DMS153 (cell line): ENCODE measurements at regions not wholly inside any gene's neighbourhood (a gene's known extent, or its start where the extent isn't known, plus 50 kb on each side); places are given as distances from the start of the nearest gene placed in this dataset.
A peak's percentile ranks its signal among the peaks of the same experiment; 100 is the strongest.
"Not testable (repeated sequence)": the region's sequence is repeated elsewhere in the genome, so short reads cannot be mapped to it uniquely, and the experiment has no call there.

Experiments
- DNase-seq: peaks from one replicate; lab custom pipeline; 2025; lab: John Stamatoyannopoulos, UW

DNA sequence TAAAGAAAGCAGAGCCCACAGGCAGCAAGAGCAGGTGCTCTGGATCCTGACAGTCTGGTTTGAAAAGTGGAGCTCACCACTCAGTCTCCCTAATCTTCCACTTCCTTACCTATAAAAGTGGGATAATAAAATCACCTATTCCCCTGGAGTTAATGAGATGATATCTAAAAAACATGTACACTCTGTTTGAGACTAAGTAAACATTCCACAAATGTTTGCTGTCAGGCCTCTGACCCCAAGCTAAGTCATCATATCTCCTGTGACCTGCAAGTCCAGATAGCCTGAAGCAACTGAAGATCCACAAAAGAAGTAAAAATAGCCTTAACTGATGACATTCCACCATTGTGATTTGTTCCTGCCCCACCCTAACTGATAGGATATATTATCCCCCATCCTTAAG, 1324.5 kb downstream of the XPNPEP1 start:
- no peak for DNase-seq

DNA sequence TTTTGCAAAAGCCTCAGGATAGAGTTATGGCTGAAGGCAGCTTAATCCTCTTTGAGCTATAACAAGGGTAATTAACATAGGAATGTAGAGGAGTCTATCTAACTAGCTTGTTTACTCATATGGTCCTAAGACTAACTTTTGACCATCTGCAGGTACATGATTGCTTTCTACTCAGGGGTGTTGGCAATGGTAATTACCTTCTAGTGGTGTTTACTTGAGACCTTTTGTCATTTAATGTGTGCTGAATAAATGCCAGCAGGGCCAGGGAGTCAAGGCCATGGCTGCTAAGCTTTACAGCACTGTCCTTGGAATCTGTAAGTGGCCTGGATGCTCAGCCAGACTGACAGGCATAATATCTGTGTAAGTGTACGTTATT, 1325.0 kb downstream of the XPNPEP1 start:
- DNase-seq, result no peak

DNA sequence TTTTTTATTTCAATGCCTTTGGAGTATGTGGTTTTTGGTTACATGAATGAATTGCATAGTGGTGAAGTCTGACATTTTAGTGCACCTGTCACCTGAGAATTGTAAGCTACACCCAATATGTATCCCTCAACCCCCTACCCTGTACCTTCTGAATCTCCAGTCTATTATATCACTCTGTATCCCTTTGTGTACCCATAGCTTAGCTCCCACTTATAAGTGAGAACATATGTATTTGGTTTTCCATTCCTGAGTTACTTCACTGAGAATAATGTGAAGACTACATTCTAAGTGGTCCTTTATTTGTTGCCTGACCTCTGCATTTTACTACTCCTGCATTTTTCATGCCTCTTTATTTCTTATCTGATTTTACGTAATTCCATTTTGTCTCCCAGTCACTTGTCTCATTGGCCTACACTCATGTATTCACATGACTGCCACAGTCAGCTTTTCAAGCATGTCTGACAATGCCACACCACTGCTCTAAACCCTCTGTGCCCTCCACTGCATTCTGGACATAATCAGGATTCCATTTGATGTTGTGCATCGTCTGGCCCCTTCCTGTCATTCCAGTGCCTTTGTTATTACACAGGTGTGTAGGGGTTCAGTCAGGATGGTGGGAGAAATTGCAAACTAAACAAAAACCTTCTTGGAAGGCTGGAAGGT, 1325.5 kb downstream of the XPNPEP1 start:
- no peak for DNase-seq

DNA sequence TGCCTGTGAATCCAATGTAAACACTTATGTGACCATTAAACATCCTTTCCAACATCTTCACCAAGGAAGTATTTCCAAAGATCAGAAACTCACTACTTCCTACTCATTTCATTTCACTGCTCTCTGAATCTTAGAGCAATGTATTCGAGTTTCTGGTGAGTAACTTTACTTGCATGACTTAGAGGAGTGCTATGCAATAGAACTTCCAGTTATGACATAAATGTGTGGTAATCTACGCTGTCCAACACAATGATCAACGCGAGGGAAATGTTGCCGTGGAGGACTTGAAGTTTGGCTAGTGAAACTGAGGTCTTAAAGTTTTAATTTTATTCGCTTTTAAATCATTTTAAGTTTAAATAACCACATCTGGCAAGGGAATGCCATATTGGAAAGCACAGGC, 1326.3 kb downstream of the XPNPEP1 start:
- no peak for DNase-seq

DNA sequence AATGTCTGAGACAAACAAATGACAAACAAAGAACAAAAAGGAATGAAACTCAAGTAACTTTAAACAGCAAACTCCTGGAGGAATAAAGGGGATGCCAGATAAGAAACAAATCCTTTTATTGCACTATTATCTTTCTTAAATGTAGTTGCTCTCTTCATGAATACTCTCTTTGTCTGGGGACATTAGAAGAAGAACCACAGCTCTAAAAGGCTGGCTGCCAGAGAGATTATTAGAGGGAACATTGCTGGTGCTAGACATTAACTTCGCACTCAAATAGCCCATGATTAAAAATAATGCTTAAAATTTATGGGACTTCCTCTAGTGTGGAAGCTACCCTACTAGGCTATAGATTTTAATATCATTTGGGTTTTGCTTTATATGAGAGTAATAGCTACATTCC, 1330.4 kb downstream of the XPNPEP1 start:
- no peak for DNase-seq

DNA sequence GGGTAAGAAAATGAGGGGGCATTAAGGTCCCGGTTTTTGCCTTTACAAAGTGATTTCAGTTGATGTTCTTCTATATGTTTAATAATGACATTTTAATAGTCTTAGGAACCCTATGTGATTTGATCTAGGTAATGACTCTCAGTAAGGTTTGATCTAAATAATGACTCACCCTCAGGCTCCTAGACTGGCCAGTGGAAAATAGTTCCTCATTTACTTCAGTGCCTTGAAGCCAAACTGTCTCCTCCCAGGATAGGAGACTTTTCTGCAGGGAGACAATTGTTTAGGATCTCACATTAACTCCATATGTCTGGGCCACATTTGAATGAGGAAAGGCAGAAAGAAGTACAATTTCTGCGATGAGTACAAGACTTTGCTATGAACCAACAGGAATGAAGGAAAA, 1331.9 kb downstream of the XPNPEP1 start:
- DNase-seq, result no peak

DNA sequence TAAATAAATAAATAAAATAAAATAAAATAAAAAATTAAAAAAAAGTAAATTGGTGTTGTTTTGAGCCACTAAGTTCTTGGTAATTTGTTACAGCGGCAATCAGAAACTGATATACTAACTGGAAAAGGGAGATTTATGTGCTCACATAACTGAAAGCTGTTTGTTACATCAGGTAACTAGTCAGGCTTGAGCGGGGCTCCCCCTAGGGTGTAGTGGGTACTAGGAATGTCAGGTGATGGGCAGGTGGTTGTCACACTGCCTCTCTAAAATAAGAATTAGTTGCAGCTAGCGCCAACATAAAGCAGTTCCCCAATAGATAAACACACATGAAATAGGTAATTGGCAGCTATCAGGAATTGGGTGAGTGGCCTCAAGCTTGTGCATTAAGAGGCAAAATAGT, 1336.9 kb downstream of the XPNPEP1 start:
- DNase-seq, result no peak

DNA sequence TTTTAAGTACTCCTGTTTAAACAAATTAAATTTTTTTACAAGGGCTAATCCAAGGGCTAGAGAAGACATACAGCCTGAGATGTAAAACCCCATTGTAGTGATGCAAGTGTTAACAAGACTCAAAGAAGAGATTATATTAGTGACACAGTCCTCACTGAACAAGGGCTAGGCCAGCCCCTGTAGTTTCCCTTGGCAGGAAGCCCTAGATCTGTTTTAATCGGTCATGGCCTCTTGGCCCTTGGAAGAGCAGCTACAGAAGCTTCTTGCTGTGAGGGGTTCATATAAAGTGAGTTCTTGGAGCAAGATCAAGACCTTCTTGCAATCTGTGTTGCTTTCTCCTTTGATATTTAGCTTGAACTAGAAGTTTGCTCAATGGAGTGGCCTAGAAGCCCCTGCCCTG, 1339.4 kb downstream of the XPNPEP1 start:
- DNase-seq, result no peak

DNA sequence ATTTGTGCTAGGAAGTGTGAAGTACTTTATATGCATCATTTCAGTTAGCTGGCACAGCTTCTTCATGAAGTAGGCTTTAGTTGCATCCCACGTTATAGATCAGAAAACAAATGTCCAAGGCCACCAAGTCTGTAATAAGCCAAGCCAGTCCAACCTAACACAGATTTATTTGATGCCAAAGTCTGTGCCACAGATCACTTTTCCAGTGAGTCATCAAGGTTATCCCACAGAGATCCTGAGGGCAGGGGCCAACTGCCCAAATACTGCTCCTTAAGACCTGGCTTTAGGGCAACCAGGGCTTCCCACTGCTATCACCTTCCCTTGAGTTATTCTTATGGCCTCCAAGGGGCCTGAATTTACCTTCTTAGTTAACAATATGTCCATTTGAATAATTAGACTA, 1340.4 kb downstream of the XPNPEP1 start:
- DNase-seq, result no peak

DNA sequence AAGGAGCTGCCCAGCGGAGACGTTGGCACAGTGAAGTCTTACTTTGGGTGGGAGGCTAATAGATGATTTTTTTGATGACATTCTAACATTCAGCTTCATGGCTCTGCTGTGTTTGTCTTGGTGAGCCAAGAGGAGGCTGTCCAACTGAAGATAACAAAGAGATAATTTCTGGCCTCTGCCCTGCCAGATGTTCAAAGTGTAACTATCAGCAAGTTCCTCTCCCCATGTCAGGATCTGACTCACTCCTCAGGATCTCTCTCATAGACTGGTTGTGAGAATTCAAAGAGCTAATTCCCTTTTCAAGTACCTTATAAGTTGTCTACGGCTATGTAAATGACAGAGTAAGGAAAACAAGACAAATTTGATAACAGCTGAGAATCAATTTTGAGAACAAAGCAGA, 1340.9 kb downstream of the XPNPEP1 start:
- DNase-seq, result no peak

DNA sequence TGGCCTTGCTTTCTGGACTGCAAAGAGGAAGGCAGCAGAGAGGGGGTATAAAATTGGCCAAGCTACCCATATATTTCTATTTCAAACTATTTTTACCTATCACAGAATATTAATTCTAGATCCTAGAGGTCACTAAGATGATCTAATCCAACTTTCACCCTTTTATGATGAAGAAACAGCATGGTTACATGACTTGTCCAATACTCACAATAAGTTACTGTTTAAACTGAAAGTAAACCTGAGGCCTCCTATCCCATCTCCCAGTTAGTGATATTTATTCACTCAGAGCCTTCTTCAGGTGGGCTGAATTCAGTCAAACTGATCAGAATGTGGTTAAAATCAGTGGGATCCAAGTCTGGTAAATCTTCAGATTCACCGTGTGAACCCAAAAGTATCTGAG, 1345.1 kb downstream of the XPNPEP1 start:
- no peak for DNase-seq

DNA sequence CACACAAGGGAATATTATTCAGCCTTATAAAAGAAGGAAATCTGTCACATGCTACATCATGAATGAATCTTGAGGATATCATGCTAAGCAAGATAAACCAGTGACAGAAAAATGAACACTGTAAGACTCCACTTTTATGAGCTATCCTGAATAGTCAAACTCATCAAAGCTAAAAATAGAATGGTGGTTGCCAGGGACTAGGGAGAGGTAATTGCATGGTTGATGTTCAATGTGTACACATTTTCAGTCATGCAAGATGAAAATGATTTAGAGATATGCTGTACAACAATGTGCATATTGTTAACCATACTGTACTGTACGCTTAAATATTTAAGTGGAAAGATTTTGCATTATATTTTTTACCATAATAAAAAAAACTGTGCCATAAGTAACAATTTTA, 1349.1 kb downstream of the XPNPEP1 start:
- DNase-seq, result no peak

DNA sequence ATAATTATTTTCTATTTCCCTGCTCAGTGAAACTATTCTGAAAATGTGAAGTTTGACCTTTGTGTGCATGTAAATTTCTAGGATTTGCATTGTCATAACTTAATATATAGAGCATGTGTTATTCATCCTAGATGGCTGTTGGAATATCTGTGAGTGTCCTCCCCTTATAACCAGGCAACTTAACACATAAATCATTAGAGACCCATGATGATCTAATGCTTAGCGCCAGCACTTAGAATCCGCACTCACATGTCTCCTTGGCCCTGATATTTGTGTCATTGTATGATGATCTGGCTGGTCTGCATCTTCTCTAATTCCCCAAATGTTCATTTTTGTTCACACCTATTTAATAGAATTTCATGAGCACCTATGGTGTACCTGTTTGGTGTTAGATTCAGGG, 1354.5 kb downstream of the XPNPEP1 start:
- no peak for DNase-seq

DNA sequence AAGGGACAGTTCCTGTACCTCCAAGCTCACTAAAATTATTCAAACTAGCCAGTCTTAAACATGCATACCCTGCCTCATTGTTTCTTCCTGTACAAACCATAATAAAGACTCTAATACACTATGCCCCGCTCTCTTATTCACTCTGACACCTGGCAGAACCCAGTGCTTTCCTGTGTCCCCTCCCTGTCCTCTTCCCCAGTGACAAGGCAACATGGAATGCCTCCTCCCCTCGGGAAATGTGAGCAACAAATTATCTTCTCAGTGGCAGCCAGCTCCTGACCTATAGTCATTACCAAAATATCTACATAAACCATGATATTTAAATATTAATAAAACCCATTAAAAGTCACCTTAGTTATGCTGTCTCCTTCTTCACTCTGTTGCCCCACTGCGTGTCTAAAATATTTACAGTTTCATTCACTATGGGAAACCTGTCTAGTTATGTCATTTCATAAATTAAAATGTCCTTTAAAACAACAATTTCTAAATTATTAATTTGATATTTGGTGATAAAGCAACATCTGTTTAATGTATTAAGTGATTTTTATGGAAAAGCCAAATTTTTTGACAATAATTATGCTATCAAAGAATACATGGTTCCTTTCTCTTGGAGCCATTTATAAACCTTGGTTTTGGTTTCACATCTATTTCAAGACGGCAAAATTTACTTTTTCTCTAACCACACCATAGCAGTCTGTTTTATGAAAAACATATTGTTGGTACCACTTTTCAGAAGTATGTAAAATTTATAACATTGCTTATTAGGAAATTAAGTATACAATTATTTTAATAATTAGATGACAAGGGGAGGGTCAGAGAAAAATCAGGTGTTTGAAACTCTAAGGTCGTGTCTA, 1355.2 kb downstream of the XPNPEP1 start:
- no peak for DNase-seq

DNA sequence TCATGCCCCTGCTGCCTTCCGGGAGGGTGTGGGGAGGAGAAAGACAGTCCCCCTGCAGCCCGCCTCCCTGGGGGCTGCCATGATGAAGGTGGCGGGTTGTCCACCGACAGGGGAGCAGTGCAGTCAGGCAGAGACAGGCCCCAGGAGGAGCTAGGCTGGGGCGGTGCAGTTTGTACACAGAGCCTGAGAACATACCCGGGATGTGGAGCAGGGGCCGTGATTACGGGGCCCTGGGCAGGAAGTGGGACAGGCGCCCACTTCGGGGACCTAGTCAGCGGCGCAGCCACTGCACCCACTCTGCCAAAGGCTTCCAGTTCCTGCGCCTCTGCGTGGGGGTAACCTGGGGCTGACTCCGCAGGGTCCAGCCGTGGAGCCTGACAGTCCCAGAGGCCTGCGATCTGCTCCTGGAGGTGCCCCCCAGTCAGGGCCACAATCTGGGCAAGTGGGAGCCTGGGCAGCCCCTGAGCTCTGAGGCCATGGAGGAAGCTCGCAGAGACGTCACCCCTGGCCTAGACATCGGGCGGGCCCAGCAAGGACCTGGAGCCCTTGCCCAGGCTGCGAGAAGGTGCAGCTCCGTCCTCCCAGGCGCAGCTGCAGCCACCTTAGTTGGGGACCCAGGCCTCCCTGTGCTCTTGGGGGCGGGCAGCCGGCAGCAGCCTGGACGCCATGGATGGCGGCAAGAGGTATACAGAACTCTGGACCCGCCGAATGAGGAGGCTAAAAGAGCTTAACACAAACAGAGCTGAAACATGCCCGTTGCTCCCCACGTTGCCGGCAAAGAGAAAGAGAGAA, 1356.8 kb downstream of the XPNPEP1 start:
- no peak for DNase-seq

DNA sequence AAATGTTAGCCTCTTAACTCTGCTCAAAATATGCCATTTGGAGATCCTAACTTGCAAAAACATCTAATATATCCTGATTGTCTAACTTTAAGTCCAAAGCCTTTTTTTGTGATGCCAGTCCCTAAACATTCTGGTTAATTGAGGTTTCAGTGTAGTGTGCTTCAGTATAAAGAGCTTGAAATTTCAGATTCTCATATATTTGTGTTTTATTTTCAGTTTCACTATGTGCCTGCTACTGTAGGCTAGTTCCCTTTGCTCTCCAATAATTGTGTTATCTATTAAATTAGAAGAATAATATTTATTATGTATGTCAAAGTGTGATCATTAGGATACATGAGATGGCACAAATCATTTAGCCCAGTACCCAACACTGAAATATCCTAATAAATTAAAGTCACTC, 1361.2 kb downstream of the XPNPEP1 start:
- no peak for DNase-seq

DNA sequence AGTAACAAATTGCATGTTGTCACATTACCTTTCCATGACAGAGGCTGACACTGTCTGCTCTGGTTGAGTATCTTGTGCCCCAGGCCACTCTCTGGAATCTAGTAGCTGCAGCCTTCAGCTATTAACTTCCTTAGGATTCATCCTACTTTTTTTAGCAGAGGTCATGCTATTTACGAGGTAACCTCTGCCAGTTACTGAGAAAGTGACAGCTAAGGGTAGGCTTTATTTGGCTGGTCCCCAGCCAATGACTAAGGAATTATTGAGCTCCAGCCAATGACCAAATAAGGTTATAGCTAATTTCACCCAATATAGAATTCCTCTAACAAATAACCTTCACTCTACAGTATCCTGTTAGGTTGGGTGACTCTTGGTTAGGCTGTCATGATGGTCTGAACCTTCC, 1361.7 kb downstream of the XPNPEP1 start:
- no peak for DNase-seq

DNA sequence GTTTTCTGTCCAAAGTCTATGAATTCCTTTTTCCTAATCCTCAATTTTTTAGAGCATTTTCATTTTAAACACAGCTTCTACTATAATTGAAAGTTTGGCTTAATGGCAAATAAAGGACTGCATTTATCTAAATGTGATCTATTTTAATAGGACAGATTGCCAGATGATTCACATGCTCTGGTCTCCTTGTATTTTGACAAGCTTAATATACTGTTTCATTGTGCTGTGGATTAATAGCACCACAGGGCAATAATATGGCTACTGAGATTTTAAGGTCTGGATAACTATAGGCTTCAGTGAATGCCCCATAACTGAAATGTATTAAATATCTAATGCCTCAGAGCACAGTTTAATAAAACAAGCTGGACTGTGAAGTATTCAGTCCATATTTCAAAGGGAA, 1362.8 kb downstream of the XPNPEP1 start:
- no peak for DNase-seq

DNA sequence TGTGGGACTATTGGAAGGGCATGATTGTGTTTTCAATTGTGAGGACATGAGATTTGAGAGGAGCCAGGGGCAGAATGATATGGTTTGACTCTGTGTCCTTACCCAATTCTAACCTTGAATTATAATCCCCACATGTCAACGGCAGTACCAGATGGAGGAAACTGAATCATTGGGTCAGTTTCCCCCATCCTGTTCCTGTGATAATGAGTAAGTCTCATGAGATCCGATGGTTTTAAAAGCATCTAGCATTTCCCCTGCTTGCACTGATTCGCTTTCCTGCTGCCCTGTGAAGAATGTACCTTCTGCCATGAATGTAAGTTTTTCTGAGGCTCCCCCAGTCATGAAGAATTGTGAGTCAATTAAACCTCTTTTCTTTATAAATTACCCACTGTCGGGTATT, 1367.1 kb downstream of the XPNPEP1 start:
- no peak for DNase-seq

DNA sequence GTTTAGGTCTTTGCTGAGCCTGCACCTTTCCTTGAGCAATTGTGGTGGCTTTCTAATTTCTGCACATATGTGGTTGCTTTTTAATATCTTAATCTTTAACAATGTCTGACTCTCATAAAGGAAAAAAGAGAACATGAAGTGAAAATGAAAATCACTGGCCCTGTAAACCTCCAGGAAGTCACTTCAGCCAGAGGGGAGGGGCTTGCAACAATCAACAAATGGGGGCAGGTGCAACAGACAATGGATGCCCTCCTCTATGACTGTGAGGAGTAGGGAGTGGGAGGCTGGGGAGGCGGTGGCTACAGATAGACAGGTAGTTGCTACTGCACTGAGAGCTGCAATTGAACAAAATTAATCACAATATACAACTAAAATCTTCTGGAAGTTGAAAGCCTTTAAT, 1377.4 kb downstream of the XPNPEP1 start:
- DNase-seq, result no peak

DNA sequence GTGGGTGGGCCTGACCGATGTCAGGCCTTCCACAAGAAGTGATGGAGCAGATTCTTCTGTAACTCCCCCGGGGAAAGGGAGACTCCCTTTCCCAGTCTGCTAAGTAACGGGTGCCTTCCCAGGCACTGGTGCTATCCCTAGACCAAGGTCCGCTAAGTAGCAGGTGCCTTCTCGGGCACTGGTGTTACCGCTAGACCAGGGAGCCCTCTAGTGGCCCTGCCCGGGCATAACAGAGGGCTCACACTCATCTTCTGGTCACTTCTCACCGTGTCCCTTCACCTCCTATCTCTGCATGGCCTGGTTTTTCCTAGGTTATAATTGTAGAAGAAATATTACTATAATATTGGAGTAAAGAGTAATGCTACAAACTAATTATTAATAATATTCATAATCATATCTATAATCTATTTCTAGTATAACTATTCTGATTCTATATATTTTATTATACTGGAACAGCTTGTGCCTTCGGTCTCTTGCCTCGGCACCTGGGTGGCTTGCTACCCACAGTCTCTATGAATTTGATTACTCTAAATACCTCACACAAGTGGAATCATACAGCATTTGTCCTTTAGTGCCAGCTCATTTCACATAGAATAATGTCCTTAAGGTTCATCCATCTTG, 1378.7 kb downstream of the XPNPEP1 start:
- DNase-seq, result peak; percentile 8

DNA sequence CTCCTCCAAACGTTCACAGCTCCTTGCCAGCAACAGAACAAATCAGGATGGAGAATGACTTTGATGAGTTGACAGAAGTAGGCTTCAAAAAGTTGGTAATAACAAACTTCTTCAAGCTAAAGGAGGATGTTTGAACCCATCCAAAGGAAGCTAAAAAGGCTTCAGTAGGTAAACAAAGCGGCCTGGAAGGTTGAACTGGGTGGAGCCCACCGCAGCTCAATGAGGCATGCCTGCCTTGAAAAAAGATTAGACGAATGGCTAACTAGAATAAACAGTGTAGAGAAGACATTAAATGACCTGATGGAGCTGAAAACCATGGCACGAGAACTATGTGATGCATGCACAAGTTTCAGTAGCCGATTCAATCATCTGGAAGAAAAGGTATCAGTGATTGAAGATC, 1369.0 kb upstream of the SORCS1 start:
- not testable (repeated sequence) for DNase-seq
